GDM1 (cell line): ENCODE measurements at regions not wholly inside any gene's neighbourhood (a gene's known extent, or its start where the extent isn't known, plus 50 kb on each side); places are given as distances from the start of the nearest gene placed in this dataset.
"Not testable (repeated sequence)": the region's sequence is repeated elsewhere in the genome, so short reads cannot be mapped to it uniquely, and the experiment has no call there.

Experiments used
- DNase-seq: peaks from one replicate; lab custom pipeline; 2025; lab: John Stamatoyannopoulos, UW

DNA sequence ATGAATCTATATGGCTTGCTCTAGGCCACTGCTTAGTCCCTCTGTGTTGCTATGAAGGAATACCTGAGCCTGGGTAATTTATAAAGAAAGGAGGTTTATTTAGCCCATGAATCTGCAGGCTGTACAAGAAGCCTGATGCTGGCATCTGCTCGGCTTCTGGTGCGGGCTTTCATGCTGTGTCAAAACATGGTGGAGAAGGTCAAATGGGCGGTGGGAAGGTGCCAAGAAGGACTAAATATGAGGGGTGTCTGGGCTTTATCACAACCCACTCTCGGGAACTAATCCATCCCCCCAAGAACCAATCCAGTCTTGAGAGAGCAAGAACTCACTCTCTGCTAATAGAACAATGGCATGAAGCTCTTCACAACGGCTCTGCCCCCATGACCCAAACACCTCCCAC is 481.6 kb downstream of the EIPR1 start:
- no peak for DNase-seq

- DNase-seq, result not testable (repeated sequence)
These were observed 483.6 kb downstream of the EIPR1 start for GRCh38 chr2:2894011-2894410.

- DNase-seq, result no peak
These were observed 484.7 kb downstream of the EIPR1 start for GRCh38 chr2:2892892-2893291.

- no peak for DNase-seq
These were observed 485.2 kb downstream of the EIPR1 start for GRCh38 chr2:2892378-2892777.

- DNase-seq, result no peak
These were observed 486.7 kb downstream of the EIPR1 start for GRCh38 chr2:2890901-2891300.

DNA sequence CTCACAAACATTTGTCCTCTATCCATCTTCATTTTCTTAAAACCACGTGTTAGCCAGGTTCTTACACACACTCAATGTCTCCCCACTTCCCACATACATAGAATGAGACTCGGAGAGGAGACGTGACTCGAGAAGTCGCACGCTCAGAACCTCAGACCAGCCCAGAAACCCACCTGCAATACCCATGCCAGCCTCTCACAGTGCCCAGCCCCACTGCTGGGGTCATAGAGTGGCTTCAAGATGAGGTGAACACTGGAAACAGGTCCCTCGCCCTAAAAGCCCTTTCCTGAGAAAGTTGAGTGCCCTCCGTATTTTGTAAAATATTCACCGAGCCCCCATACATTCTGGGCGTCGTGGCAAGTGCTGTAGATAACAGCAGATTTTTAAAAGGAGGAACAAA is 487.4 kb downstream of the EIPR1 start:
- DNase-seq, result no peak

DNA sequence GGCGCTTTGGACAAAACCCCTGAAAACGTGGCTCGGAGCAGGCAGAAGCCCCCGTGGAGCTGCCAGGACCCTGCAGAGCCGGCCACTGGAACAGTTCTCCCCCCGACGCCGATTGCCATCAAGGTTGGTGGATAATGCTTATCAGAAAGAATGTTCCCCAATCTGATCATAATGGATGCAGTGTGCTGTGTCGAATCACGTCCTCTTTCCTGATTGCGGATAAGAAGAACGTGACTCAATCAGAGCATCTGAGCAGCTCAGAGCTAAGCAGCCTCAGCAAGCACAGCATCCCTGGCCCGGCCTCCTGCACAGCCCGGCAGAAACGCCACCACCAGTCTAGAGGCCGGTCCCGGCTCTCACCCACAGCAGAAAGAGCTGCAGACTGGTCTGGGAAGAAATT is 488.0 kb downstream of the EIPR1 start:
- DNase-seq, result no peak

GRCh38 chr2:2889141-2889540 is 488.5 kb downstream of the EIPR1 start:
- DNase-seq, result no peak

GRCh38 chr2:2887772-2888387 is 489.7 kb downstream of the EIPR1 start:
- DNase-seq, result no peak

GRCh38 chr2:2886922-2887321 is 490.7 kb downstream of the EIPR1 start:
- no peak for DNase-seq

GRCh38 chr2:2881499-2881898 is 496.1 kb downstream of the EIPR1 start:
- no peak for DNase-seq

DNA sequence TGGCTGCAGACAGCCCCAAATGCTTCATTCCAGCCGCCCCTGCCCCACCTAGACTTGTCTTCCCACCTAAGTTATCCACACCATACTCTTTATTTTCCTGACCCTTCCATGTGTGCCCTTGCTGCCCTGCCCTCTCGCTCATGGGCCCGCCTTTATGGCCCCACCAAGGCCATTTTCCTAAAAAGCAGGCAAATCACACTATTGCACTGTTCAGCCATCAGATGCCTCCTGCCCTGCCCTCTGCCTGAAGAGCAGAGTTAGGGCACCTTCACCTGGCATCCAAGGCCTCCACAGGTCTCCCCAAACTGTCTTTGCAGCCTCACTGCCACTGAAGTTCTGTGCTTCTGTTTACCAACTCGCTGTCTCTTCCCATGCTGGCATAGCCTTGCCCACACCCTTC is 496.7 kb downstream of the EIPR1 start:
- no peak for DNase-seq

DNA sequence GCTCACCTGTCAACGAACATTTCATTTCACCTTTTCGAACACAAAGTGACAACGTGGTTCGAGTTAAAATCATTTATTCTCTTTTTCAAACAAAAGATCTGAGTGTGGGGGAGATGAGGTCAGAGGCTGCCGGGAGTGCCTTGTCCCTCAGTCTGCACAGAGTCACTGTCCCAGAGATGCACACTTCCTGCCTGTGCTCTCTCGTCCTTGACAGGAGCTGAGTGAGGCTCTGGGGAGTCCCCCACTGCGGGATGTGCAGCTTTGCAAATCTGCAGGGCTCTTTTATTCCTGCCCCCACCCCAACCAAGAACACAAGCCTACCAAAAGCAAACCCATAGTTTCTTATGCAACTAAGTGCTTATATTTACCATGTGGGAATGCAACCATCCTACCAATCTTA is 497.8 kb downstream of the EIPR1 start:
- DNase-seq, result no peak

GRCh38 chr2:2879071-2879470 is 498.5 kb downstream of the EIPR1 start:
- DNase-seq, result no peak

DNA sequence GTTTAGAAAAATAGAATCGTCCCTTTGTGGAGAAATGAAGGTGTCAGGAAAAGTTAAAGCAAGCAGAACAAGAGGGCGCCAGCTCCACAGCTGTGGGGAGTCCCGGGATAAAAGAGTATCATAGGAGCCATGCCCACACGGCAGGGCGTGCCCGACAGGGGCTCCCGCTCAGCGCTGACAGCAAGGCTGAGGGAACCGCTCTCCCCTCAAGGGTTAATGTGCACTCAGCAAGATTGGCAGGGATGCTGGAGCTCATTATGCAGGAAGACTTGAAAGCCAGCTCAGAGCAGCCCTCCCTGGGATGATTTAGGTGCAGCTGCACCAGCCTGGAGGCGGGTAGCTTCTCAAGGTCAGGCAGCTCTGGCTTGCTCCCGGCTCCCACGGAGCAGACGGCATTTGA is 500.2 kb downstream of the EIPR1 start:
- no peak for DNase-seq

GRCh38 chr2:2876331-2877221 is 501.0 kb downstream of the EIPR1 start:
- no peak for DNase-seq

DNA sequence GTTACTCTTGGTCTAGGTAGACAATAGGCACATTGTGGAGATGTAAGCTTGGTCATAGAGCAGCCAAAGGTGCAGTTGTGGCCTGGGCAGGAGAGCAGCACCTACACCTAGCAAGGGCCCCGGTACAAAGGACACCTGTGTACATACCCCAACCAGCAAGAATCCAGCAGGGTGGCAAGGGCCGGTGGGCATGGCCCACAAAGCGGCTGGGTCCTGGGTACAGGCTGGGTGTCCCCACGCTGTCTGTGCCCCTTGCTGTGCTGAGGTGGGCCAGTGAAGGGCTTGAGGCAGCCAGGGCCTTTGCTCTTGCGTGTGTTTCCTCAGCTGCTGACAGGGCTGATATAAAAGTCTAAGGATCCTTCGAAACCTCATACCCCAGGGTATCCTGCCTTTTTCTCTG is 501.8 kb downstream of the EIPR1 start:
- DNase-seq, result no peak

GRCh38 chr2:2875296-2875695 is 502.3 kb downstream of the EIPR1 start:
- DNase-seq, result no peak

GRCh38 chr2:2874805-2875204 is 502.8 kb downstream of the EIPR1 start:
- DNase-seq, result no peak

DNA sequence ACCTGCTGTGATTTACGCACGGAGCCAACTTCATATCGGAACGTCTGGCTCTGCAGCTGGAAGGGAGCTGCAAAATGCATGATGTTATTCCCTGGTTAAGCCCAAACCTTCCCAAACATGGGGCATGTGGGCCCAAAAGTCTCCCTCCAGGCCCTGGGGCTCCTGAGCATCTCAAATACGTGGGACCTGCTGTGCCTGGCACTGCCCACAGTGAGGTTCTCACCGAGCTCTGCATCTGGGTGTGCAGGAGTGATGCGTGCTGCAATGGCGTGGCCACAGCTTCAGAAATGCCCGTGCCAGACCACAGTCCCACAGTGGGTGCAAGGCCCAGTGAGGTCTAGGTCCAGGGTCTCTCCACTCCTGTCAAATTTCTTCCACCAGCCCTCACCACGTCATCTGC is 503.3 kb downstream of the EIPR1 start:
- no peak for DNase-seq

- DNase-seq, result no peak
These were observed 504.2 kb downstream of the EIPR1 start for GRCh38 chr2:2873450-2873811.

DNA sequence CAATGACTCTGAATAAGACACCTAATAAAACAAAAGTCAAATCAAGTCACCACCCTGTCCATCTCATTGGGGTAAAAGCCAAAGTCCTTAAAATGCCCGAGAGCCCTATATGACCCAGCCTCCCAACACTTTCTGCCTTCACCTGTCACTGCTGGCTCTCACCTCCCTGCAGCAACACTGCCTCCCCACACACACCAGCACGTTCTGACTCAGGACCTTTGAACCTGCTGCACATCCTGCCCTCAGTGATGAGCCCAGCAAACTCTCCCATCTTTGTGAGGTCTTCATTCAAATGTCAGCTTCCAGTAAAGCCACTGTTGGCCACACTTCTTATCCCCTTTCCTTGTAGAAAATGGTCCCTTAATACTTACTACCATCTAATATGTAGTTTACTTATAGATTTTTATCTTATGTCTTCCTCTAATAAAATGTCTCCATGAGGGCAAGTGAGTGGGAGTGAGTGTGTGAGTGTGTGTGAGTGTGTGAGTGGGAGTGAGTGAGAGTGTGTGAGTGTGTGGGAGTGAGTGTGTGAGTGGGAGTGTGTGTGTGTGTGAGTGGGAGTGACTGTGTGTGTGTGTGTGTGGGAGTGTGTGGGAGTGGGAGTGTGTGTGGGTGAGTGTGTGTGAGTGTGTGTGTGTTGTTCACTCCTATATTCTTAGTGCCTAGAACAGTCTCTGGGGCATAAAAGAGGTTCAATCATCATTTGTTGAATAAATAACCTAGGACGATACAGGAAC is 504.7 kb downstream of the EIPR1 start:
- no peak for DNase-seq

- DNase-seq, result no peak
These were observed 505.4 kb downstream of the EIPR1 start for GRCh38 chr2:2872309-2872617.
